ENCODE measurements at regions not wholly inside any gene's neighbourhood (a gene's known extent, or its start where the extent isn't known, plus 50 kb on each side); places are given as distances from the start of the nearest gene placed in this dataset.

GRCh38 chr7:69203871-69204270, 394.4 kb upstream of the AUTS2 start:
- TF ChIP-seq POLR2A (IDR thresholded peaks at IDR 0.05) (no peak), CTCF (IDR thresholded peaks at IDR 0.05) (no peak)
